ENCODE measurements at regions not wholly inside any gene's neighbourhood (a gene's known extent, or its start where the extent isn't known, plus 50 kb on each side); places are given as distances from the start of the nearest gene placed in this dataset.

GRCh38 chr11:119880873-119881272 is 151.9 kb upstream of the NECTIN1 start:
- TF ChIP-seq CTCF (IDR thresholded peaks at IDR 0.05) (no peak), POLR2AphosphoS5 (IDR thresholded peaks at IDR 0.05; ENCODE audit: insufficient read depth in 1 of 2, low read depth in 1 of 2) (no peak), POLR2A (IDR thresholded peaks at IDR 0.05) (no peak)
- intact Hi-C loops (cut with DNase I), result no loop called here

DNA sequence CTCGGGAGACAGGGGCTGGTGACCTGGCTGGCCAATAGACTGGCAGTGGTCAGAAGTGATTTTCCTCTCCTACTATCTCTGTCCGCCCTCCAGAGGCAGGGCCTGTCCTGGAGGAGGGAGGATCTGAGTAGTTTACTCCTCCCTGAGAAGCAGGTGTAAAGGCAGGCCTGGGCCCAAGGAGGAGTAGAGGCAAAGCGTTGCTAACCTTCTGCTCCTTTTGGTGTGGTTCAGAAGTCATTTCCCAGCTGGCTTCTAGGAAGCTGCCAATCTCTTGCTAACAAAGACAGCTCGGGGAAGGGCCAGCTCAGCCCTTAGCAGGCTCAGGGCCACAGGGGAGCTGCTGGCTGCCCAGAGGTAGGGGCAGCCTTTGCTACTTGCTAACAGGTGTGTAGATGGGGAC is 151.1 kb upstream of the NECTIN1 start:
- Histone ChIP-seq H3K9me3 (no peaks in the 10 kb centered on the region), H3K27me3 (no peaks in the 10 kb centered on the region), H3K4me3 (no peak overlapping the region), H3K36me3 (no peaks in the 10 kb centered on the region), H3K4me1 (peaks cover 6% of the 10 kb centered on the region), H3K27ac (no peak overlapping the region)
- TF ChIP-seq POLR2A (IDR thresholded peaks at IDR 0.05), result no peak
- TF ChIP-seq POLR2AphosphoS5 (IDR thresholded peaks at IDR 0.05; ENCODE audit: insufficient read depth in 1 of 2, low read depth in 1 of 2), result no peak
- no peak for TF ChIP-seq CTCF (IDR thresholded peaks at IDR 0.05)
- no peak for DNase-seq (ENCODE audit: extremely low spot score in 2 of 2)
- intact Hi-C loops (cut with DNase I), result no loop called here

More at GRCh38 chr11:119880873-119881272, 151.9 kb upstream of the NECTIN1 start:
- Histone ChIP-seq H3K4me1 (peaks cover 4% of the 10 kb centered on the region), H3K4me3 (no peak overlapping the region), H3K9me3 (no peaks in the 10 kb centered on the region), H3K36me3 (no peaks in the 10 kb centered on the region), H3K27me3 (no peaks in the 10 kb centered on the region), H3K27ac (no peak overlapping the region)
- no peak for DNase-seq (ENCODE audit: extremely low spot score in 2 of 2)

- Histone ChIP-seq H3K27ac (no peak overlapping the region), H3K36me3 (no peaks in the 10 kb centered on the region), H3K4me1 (peaks cover 6% of the 10 kb centered on the region), H3K4me3 (no peak overlapping the region), H3K9me3 (no peaks in the 10 kb centered on the region), H3K27me3 (no peaks in the 10 kb centered on the region)
- intact Hi-C loops (cut with DNase I), result no loop called here
- TF ChIP-seq CTCF (IDR thresholded peaks at IDR 0.05), result no peak
- no peak for TF ChIP-seq POLR2AphosphoS5 (IDR thresholded peaks at IDR 0.05; ENCODE audit: insufficient read depth in 1 of 2, low read depth in 1 of 2)
- no peak for TF ChIP-seq POLR2A (IDR thresholded peaks at IDR 0.05)
- DNase-seq (ENCODE audit: extremely low spot score in 2 of 2), result no peak
Observed at GRCh38 chr11:119878990-119879389, 150.0 kb upstream of the NECTIN1 start.

GRCh38 chr11:119876841-119877240 is 147.8 kb upstream of the NECTIN1 start:
- peaks cover 6% of the 10 kb centered on the region for H3K4me1 ChIP-seq
- H3K36me3 ChIP-seq, result no peaks in the 10 kb centered on the region
- no peaks in the 10 kb centered on the region for H3K27me3 ChIP-seq
- TF ChIP-seq POLR2A (IDR thresholded peaks at IDR 0.05), result no peak
- TF ChIP-seq CTCF (IDR thresholded peaks at IDR 0.05), result no peak
- TF ChIP-seq POLR2AphosphoS5 (IDR thresholded peaks at IDR 0.05; ENCODE audit: insufficient read depth in 1 of 2, low read depth in 1 of 2), result no peak
- H3K4me3 ChIP-seq, result no peak overlapping the region
- DNase-seq (ENCODE audit: extremely low spot score in 2 of 2), result no peak
- H3K27ac ChIP-seq, result no peak overlapping the region
- no peaks in the 10 kb centered on the region for H3K9me3 ChIP-seq
- intact Hi-C loops (cut with DNase I), result no loop called here

DNA sequence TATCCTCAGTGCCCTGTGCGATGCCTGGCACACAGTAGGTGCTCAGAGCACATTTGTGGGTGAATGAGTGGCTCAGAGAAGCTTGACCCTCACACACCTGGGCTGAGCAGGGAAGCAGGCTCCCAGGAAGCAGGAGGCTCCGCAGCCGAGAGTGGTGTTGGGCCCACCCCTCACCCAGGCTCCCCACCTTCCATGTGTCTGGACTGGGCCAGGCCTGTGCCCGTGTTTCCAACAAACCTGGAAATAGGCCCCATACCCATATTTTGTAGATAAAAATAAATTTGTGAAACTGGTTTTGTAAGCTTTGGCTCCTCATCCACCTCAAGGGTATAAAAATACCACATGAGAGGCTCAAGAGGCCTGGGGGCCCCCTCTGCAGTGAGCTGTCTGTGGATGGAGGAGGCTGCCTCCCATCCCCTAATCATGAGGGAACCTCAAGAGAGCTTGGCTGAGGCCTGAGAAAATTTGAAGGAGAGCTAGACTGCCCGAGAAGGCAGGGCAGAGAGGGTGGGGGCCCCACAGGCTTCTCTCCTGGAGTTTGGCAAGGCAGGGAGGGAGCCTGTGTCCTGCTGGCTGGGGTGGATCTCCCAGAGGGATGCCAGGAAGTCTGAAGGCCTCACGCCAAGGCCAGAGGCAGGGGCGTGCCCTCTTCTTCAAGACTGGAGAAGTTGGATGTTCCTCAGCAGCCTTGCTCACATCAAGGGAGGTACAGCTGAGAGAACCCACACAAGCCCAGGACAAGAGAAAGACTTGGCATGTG is 147.0 kb upstream of the NECTIN1 start:
- peaks cover 6% of the 10 kb centered on the region for H3K4me1 ChIP-seq
- TF ChIP-seq POLR2A (IDR thresholded peaks at IDR 0.05) (no peak), POLR2AphosphoS5 (IDR thresholded peaks at IDR 0.05; ENCODE audit: insufficient read depth in 1 of 2, low read depth in 1 of 2) (no peak), CTCF (IDR thresholded peaks at IDR 0.05) (no peak)
- H3K36me3 ChIP-seq, result no peaks in the 10 kb centered on the region
- no peaks in the 10 kb centered on the region for H3K9me3 ChIP-seq
- no peaks in the 10 kb centered on the region for H3K27me3 ChIP-seq
- intact Hi-C loops (cut with DNase I), result no loop called here
- no peak overlapping the region for H3K4me3 ChIP-seq
- DNase-seq (ENCODE audit: extremely low spot score in 2 of 2), result no peak
- H3K27ac ChIP-seq, result no peak overlapping the region
